NCI-H82 (cell line): ENCODE measurements at regions not wholly inside any gene's neighbourhood (a gene's known extent, or its start where the extent isn't known, plus 50 kb on each side); places are given as distances from the start of the nearest gene placed in this dataset.
"Not testable (repeated sequence)": the region's sequence is repeated elsewhere in the genome, so short reads cannot be mapped to it uniquely, and the experiment has no call there.

Source experiments
- DNase-seq: peaks from one replicate; lab custom pipeline; 2025; lab: John Stamatoyannopoulos, UW

DNA sequence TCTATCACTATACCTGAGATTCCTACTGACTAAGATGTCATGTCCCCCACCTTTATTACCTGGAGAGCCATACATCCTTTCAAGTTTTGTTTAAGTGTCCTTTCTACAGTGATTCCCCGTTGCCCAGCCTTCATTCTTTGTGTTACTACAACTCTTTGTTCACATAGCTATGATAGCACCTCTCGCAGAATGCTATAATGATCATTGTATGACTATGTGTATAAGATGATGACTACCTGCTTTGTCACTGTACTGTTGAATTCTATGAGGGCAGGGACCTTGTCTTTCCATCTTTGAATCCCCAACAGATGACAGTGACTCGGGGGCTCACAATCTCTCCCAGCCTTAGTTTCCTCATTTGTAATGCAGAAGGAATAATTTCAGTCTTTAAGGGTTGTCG, 361.2 kb downstream of the NPR3 start:
- DNase-seq = no peak

DNA sequence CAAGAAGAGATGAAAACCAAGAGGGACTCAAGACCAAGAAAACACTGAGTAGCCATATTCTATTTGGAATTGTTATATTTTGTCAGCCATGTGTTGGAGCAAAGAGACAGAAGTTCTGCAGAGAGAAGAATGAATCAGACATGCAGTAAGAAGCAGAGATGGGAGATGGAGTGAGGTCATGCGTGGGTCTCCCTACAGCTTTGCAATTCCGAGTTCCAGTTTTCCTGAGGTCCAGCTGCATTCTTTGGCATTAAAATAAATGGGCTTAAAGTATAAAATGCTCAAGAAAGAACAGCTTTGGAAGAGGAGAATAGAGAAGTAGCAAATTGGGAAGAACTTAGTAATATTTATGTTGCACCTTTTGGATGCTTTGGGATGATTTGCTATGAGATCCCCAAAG, 361.6 kb downstream of the NPR3 start:
- DNase-seq = no peak

- no peak for DNase-seq
Observed at GRCh38 chr5:33073881-33074327, 362.8 kb downstream of the NPR3 start.

GRCh38 chr5:33074548-33074947, 363.4 kb downstream of the NPR3 start:
- DNase-seq = no peak

- DNase-seq = no peak
Observed at GRCh38 chr5:33075731-33076130, 364.6 kb downstream of the NPR3 start.

DNA sequence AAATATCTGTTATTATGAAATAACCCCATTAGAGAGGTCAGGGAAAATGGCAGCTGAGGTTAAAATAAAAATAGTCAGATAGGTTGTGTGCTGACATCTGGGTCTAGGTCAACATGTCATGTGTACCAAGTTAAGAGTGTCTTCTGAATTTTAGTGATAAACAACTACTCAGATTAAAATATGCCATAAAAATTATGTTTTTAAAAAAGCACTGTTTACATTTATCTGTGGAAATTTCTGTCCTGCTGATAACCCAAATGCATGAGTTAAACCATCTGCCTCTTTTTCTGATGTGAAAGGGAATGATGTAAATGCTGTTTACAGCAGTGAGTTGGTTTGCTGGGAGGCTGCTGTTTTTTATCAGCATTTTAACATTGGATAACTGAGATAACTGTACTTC, 361.2 kb upstream of the TARS1 start:
- no peak for DNase-seq

GRCh38 chr5:33080287-33080686, 360.5 kb upstream of the TARS1 start:
- DNase-seq = no peak

DNA sequence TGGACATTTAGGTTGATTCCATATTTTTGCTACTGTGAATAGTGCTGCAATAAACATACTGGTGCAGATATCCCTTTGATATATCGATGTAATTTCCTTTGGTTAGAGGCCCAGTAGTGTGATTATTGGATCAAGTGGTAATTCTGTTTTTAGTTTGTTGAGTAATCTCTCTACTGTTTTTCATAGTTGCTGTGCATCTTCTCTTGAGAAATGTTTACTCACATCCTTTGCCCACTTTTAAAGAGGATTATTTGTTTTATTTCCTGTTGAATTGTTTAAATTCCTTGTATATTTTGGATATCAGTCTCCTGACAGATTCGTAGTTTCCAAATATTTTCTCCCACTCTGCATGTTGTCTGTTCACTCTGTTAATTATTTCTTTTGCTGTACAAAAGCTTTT, 352.6 kb upstream of the TARS1 start:
- no peak for DNase-seq

DNA sequence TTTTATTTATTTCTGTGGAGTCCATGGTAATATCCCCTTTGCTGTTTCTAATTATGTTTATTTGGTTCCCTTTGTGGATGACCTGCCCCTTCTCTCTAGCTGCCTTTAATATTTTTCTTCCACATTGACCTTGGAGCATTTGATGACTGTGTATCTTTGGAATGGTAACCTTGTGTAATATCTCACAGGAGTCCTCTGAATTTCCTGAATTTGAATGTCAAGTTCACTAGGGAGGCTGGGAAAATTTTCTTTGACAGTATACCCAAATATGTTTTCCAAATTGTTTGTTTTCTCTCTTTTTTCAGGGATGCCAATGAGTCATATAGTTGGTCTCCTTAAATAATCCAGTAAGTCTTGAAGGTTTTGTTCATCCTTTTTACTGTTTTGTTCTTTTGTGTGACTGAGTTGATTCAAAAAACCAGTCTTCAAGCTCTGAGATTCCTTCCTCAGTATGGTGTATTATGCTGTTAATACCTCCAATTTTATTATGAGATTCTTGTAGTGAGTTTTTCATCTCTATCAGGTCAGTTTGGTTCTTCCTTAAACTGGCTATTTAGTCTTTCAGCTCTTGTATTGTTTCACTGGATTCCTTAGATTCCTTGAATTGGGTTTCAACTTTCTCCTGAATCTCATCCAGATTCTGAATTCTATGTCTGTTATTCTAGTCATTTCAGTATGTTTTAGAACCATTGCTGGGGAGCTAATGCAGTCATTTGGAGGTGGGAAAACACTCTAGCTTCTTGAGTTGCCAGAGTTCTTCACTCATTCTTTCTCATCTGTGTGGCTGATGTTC, 349.0 kb upstream of the TARS1 start:
- DNase-seq = no peak

DNA sequence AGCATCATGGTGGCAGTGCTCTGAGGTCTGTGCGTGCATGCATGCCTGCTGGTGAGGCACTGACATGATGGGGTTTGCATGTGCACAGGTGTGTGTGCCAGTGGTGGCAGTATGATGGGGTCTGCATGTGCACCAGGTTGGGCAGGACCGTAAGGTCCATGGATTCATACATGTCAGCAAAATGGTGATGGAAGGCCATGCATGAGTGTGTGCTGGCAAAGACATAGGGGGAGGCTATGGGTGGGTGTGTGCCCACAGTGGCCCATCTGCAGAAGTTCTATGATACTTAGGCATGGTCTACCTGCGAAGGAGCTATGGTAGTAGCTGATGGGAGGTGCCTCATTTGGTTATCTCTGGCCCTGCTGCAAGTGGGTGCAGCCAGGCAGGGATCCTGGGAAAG, 348.0 kb upstream of the TARS1 start:
- no peak for DNase-seq

DNA sequence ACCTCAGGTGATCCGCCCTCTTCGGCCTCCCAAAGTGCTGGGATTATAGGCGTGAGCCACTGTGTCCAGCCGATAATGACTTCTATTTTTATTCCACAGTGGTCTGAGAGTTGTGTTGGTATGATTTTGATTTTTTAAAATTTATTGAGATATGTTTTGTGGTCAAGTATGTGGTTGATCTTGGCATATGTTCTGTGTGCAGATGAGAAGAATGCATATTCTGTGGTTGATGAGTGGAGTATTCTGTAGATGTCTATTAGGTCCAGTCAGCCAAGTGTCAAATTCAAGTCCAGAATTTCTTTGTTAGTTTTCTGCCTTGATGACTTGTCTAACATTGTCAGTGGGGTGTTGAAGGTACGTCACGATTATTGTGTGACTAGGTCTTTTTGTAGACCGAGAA, 338.2 kb upstream of the TARS1 start:
- no peak for DNase-seq

DNA sequence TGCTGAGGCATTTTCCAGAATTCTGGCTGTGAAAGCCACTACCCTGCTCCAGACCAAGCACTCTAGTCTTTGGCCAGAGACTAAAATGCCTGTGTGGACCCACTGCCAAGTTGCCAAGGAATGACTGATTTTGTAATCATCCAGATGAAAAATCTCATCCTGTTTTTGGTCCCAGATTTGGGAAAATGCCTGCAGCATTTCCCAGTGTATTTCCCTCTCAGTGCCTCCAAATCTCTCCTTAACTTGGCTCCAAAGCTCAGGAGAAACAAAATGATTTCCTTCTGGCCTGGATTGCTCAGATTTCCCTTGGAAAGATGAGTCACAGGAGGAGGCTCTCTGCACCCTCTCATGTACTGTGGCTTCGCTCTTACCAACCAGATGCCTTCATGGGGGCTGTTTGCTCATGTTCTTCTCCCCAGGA, 335.2 kb upstream of the TARS1 start:
- no peak for DNase-seq

- not testable (repeated sequence) for DNase-seq
Observed at GRCh38 chr5:33110496-33110895, 330.3 kb upstream of the TARS1 start.

DNA sequence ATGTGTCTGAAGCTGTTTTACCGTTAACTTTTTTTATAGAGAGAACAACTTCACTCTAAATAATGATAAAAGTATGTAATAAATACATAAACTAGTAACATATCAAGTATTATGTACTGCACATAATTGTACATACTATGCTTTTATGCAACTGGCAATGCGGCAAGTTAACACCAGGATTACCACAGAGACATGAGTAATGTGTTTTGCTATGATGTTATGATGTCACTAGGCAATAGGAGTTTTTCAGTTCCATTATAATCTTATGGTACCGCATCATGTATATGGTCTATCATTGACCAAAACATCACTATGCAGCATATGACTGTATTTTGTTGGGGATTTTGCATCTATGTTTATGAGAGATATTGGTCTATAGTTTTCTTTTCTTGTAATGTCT, 326.4 kb upstream of the TARS1 start:
- no peak for DNase-seq

DNA sequence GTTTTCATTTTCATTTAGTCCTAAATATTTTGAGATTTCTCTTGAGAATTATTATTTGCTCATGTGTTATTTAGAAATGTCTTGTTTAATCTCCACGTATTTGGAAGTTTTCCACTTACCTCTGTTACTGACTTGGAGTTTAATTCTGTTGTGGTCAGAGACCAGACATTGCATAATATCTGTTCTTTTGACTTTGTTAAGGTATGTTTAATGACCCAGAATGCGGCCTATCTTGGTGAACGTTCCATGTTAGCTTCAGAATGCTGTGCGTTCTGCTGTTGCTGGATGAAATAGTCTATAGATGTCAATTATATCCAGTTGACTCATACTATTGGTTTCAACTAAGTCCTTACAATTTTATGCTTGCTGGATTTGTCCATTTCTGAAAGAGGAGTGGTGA, 325.3 kb upstream of the TARS1 start:
- no peak for DNase-seq

- DNase-seq = no peak
Observed at GRCh38 chr5:33118761-33119415, 321.9 kb upstream of the TARS1 start.

- no peak for DNase-seq
Observed at GRCh38 chr5:33120671-33121070, 320.1 kb upstream of the TARS1 start.

GRCh38 chr5:33129309-33129708, 311.5 kb upstream of the TARS1 start:
- no peak for DNase-seq

GRCh38 chr5:33136785-33137184, 304.0 kb upstream of the TARS1 start:
- DNase-seq = no peak

- not testable (repeated sequence) for DNase-seq
Observed at GRCh38 chr5:33138145-33138544, 302.6 kb upstream of the TARS1 start.

DNA sequence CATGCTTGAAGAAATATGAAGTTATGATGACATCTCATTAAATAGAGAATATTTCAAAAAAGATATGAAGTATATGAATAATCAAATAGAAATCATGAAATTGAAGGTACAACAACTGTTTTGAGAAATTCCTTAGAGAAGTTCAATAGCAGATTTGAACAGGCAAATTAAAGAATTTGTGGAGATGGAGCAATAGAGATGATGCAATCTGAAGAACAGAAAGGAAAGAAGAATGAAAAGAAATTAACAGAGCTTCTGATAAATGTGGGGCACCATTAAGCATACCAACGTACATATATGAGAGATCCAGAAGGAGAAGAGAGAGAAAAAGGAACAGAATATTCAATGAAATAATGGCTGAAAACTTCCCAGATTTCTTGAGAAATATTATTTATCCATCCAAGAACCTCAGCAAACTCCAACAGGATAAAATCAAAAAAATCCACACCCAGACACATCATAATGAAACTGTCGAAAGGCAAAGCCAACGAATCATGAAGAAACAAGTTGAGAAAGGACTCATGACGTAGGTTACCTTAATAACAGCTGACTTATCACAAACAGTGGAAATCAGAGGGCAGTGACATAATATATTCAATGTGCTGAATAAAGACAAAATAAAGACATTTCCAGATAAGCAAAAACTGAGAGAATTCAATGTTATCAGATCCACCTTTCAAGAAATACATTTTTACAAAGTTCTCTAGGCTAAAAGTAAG, 297.2 kb upstream of the TARS1 start:
- no peak for DNase-seq

GRCh38 chr5:33146881-33147280, 293.9 kb upstream of the TARS1 start:
- no peak for DNase-seq

- no peak for DNase-seq
Observed at GRCh38 chr5:33148076-33148513, 292.7 kb upstream of the TARS1 start.
